PFSK-1 (cell line): ENCODE measurements at regions not wholly inside any gene's neighbourhood (a gene's known extent, or its start where the extent isn't known, plus 50 kb on each side); places are given as distances from the start of the nearest gene placed in this dataset.

Experiments used
- POLR2AphosphoS5 ChIP-seq: IDR thresholded peaks from 2 replicates; pipeline ENCODE4 v1.6.1; 2012; ENCODE audit warnings: low read depth, mild to moderate bottlenecking, control low read depth, low read length, moderate library complexity
- REST ChIP-seq, 2 experiments: IDR thresholded peaks; 2 replicates each; pipeline versions ENCODE4 v1.6.1 to v1.8.0; 2011 to 2012; ENCODE audit warnings: low read depth in 2 of 2, low read length in 2 of 2, control low read depth in 1 of 2, inconsistent platforms in 1 of 2, mild to moderate bottlenecking in 1 of 2, moderate library complexity in 1 of 2; ENCODE audit not compliant: insufficient read depth in 1 of 2
- TAF1 ChIP-seq: IDR thresholded peaks from 2 replicates; pipeline ENCODE4 v1.6.1; 2012; ENCODE audit warnings: low read length, control low read depth, borderline replicate concordance; ENCODE audit not compliant: insufficient read depth

GRCh38 chr6:134819863-134820800 lies 129.8 kb downstream of the ALDH8A1 start:
- TF ChIP-seq POLR2AphosphoS5 (no peak), TAF1 (no peak), REST (IDR thresholded peaks at IDR 0.05; ENCODE audit: insufficient read depth in 1 of 2, low read depth in 2 of 2, low read length in 2 of 2) (no peak)
